C4-2B (cell line): ENCODE measurements at regions not wholly inside any gene's neighbourhood (a gene's known extent, or its start where the extent isn't known, plus 50 kb on each side); places are given as distances from the start of the nearest gene placed in this dataset.

Source experiments
- ZFX ChIP-seq: fragments of 450-650 bp; IDR thresholded peaks from 2 replicates; pipeline ENCODE4 v1.6.1; 2017
- TF ChIP-seq, protein P1 (sequence below): fragments of 450-650 bp; conservative IDR thresholded peaks from 2 replicates; pipeline ENCODE4 v1.5.1; 2017; ENCODE audit warnings: mild to moderate bottlenecking

DNA sequence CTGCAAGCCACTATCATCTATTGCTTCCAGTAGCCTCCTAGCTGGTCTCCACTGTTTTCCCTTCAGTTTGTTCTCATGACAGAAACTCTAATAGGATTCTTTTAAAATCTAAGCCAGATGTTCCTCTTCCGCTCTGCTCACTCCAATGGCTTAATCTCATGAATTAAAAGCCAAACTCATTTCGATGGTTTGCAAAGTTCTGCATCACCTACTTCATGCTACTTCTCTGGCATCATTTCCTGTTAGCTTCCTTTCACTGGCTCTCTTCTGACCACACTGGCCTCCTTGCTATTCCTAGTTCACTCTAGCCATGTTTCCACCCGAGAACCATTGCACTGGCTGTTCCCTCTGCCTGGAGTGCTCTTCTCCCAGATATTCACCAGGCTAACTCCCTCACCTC is 102.0 kb upstream of the LSM6 start:
- TF ChIP-seq, protein P1, sequence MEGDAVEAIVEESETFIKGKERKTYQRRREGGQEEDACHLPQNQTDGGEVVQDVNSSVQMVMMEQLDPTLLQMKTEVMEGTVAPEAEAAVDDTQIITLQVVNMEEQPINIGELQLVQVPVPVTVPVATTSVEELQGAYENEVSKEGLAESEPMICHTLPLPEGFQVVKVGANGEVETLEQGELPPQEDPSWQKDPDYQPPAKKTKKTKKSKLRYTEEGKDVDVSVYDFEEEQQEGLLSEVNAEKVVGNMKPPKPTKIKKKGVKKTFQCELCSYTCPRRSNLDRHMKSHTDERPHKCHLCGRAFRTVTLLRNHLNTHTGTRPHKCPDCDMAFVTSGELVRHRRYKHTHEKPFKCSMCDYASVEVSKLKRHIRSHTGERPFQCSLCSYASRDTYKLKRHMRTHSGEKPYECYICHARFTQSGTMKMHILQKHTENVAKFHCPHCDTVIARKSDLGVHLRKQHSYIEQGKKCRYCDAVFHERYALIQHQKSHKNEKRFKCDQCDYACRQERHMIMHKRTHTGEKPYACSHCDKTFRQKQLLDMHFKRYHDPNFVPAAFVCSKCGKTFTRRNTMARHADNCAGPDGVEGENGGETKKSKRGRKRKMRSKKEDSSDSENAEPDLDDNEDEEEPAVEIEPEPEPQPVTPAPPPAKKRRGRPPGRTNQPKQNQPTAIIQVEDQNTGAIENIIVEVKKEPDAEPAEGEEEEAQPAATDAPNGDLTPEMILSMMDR: no peak
- no peak for TF ChIP-seq ZFX
